ENCODE measurements at regions not wholly inside any gene's neighbourhood (a gene's known extent, or its start where the extent isn't known, plus 50 kb on each side); places are given as distances from the start of the nearest gene placed in this dataset.

DNA sequence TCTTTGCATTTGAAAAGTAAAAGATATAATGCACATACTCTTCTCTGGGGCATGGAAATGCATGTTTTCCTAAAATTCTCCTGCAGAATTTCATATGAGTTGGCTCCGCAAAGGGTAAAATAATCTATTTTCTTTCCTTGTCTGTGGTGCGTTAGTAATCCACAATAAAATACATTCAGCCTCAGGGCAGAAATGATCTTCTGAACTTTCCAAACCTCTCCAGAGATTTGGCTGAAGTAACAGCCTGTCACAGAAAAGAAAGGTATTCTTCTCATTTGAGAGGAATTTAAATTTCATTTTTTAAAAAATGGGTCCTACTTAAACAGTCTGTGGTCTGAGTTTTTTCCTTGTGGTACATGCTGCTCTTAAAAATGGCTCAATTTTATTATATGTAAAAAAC lies 182.7 kb upstream of the DCBLD2 start:
- intact Hi-C loops (cut with micrococcal nuclease; ENCODE audit: unreplicated experiment), result no loop called here

DNA sequence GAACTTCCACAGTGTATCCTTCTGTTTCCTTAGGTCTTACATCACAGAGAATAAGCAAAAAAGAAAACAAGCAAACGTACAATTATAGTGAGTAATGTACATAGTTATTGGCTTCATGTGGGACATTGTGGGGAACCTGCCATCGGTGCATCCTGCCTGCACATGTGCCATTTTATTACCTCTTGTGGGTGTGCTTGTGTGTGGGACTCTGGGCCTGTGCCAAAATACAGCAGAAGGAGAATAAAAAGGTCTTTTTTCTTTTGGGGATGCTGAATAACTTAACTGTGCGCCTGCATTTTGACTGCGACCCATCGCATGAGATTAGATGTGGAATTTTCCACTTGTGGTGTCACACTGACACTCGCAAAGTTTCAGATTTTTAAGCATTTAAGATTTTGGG lies 169.6 kb upstream of the DCBLD2 start:
- CTCF ChIA-PET, result no interaction called here
- intact Hi-C loops (cut with micrococcal nuclease; ENCODE audit: unreplicated experiment), result no loop called here
- Histone ChIP-seq H3K27me3 (replicated peaks; ENCODE audit: insufficient read depth, low read depth, low read length, poor library complexity) (no peaks in the 10 kb centered on the region), H3K36me3 (ENCODE audit: insufficient read depth, low read length, poor library complexity, severe bottlenecking) (no peaks in the 10 kb centered on the region), H3K4me1 (ENCODE audit: insufficient read depth, low read length, poor library complexity, severe bottlenecking) (no peaks in the 10 kb centered on the region), H3K9me3 (ENCODE audit: low read depth, low read length, poor library complexity, severe bottlenecking) (no peaks in the 10 kb centered on the region), H3K4me3 (ENCODE audit: low read depth, low read length, poor library complexity, severe bottlenecking) (no peak overlapping the region), H3K27ac (ENCODE audit: low read depth, low read length, poor library complexity, severe bottlenecking) (no peak overlapping the region)
- TF ChIP-seq EZH2 (IDR thresholded peaks at IDR 0.05; ENCODE audit: borderline replicate concordance, low read depth, low read length, poor library complexity, severe bottlenecking), result no peak
- TF ChIP-seq, protein P1, sequence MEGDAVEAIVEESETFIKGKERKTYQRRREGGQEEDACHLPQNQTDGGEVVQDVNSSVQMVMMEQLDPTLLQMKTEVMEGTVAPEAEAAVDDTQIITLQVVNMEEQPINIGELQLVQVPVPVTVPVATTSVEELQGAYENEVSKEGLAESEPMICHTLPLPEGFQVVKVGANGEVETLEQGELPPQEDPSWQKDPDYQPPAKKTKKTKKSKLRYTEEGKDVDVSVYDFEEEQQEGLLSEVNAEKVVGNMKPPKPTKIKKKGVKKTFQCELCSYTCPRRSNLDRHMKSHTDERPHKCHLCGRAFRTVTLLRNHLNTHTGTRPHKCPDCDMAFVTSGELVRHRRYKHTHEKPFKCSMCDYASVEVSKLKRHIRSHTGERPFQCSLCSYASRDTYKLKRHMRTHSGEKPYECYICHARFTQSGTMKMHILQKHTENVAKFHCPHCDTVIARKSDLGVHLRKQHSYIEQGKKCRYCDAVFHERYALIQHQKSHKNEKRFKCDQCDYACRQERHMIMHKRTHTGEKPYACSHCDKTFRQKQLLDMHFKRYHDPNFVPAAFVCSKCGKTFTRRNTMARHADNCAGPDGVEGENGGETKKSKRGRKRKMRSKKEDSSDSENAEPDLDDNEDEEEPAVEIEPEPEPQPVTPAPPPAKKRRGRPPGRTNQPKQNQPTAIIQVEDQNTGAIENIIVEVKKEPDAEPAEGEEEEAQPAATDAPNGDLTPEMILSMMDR (conservative IDR thresholded peaks at IDR 0.05; ENCODE audit: low read depth, low read length), result no peak
- no peak for DNase-seq (ENCODE audit: low spot score)
- BruUV-seq (replicated peaks), result no TSS peak
- POLR2A ChIA-PET (ENCODE audit: low non-redundant PET), result no interaction called here

More for the DNA sequence above, 182.7 kb upstream of the DCBLD2 start:
- ChIA-PET POLR2A (ENCODE audit: low non-redundant PET) (no interaction called here), CTCF (no interaction called here)
- no peak for TF ChIP-seq EZH2 (IDR thresholded peaks at IDR 0.05; ENCODE audit: borderline replicate concordance, low read depth, low read length, poor library complexity, severe bottlenecking)
- TF ChIP-seq, protein P1 (conservative IDR thresholded peaks at IDR 0.05; ENCODE audit: low read depth, low read length), result no peak
- Histone ChIP-seq H3K36me3 (ENCODE audit: insufficient read depth, low read length, poor library complexity, severe bottlenecking) (no peaks in the 10 kb centered on the region), H3K4me3 (ENCODE audit: low read depth, low read length, poor library complexity, severe bottlenecking) (no peak overlapping the region), H3K9me3 (ENCODE audit: low read depth, low read length, poor library complexity, severe bottlenecking) (no peaks in the 10 kb centered on the region), H3K27ac (ENCODE audit: low read depth, low read length, poor library complexity, severe bottlenecking) (no peak overlapping the region), H3K4me1 (ENCODE audit: insufficient read depth, low read length, poor library complexity, severe bottlenecking) (no peaks in the 10 kb centered on the region), H3K27me3 (replicated peaks; ENCODE audit: insufficient read depth, low read depth, low read length, poor library complexity) (no peaks in the 10 kb centered on the region)
- no peak for DNase-seq (ENCODE audit: low spot score)
- BruUV-seq (replicated peaks), result no TSS peak

DNA sequence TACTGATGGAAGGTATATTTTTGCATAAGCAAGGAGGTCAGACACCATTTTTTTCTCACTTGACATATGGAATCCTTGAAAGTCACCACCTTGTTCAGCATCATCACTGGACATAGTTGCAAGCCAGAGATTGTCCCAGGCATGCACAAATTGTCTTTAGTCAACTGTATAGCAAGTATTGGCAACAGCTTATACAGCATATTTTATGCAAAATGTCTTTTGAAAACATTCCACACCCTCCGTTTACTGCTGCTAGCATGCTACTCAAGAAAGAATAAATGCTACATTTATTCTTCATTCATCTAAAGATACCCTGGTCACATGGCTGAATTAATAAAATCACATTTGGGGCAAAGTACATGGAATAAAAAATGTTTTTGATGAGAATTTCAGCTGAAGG lies 168.5 kb upstream of the DCBLD2 start:
- Histone ChIP-seq H3K27me3 (replicated peaks; ENCODE audit: insufficient read depth, low read depth, low read length, poor library complexity) (no peaks in the 10 kb centered on the region), H3K4me3 (ENCODE audit: low read depth, low read length, poor library complexity, severe bottlenecking) (no peak overlapping the region), H3K9me3 (ENCODE audit: low read depth, low read length, poor library complexity, severe bottlenecking) (no peaks in the 10 kb centered on the region), H3K4me1 (ENCODE audit: insufficient read depth, low read length, poor library complexity, severe bottlenecking) (no peaks in the 10 kb centered on the region), H3K36me3 (ENCODE audit: insufficient read depth, low read length, poor library complexity, severe bottlenecking) (no peaks in the 10 kb centered on the region), H3K27ac (ENCODE audit: low read depth, low read length, poor library complexity, severe bottlenecking) (no peak overlapping the region)
- no peak for DNase-seq (ENCODE audit: low spot score)
- ChIA-PET CTCF (no interaction called here), POLR2A (ENCODE audit: low non-redundant PET) (no interaction called here)
- TF ChIP-seq EZH2 (IDR thresholded peaks at IDR 0.05; ENCODE audit: borderline replicate concordance, low read depth, low read length, poor library complexity, severe bottlenecking), result no peak
- BruUV-seq (replicated peaks), result no TSS peak
- intact Hi-C loops (cut with micrococcal nuclease; ENCODE audit: unreplicated experiment), result no loop called here

DNA sequence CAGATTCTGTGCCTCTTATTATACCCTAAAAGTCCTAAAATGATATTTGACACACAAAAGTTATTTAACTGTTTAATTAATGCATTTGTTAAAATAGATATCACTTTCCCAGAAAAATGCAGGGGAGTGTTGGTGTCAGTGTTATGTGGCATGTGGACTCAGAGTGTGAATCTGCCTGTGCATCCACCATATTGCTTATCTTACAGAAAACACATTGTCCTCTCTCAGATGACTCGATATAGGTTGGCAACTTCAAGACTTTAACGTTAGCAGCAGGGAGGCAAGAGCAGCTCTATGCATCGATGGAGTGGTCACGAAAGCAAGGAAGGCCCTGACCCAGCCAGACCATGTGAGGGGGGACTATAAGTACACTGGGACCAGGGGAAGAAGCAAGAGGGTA lies 165.4 kb upstream of the DCBLD2 start:
- Histone ChIP-seq H3K4me3 (ENCODE audit: low read depth, low read length, poor library complexity, severe bottlenecking) (no peak overlapping the region), H3K36me3 (ENCODE audit: insufficient read depth, low read length, poor library complexity, severe bottlenecking) (no peaks in the 10 kb centered on the region), H3K9me3 (ENCODE audit: low read depth, low read length, poor library complexity, severe bottlenecking) (no peaks in the 10 kb centered on the region), H3K4me1 (ENCODE audit: insufficient read depth, low read length, poor library complexity, severe bottlenecking) (no peaks in the 10 kb centered on the region), H3K27ac (ENCODE audit: low read depth, low read length, poor library complexity, severe bottlenecking) (no peak overlapping the region), H3K27me3 (replicated peaks; ENCODE audit: insufficient read depth, low read depth, low read length, poor library complexity) (no peaks in the 10 kb centered on the region)
- ChIA-PET POLR2A (ENCODE audit: low non-redundant PET) (no interaction called here), CTCF (no interaction called here)
- TF ChIP-seq, protein P1 (conservative IDR thresholded peaks at IDR 0.05; ENCODE audit: low read depth, low read length), result no peak
- no peak for TF ChIP-seq EZH2 (IDR thresholded peaks at IDR 0.05; ENCODE audit: borderline replicate concordance, low read depth, low read length, poor library complexity, severe bottlenecking)
- intact Hi-C loops (cut with micrococcal nuclease; ENCODE audit: unreplicated experiment), result no loop called here
- BruUV-seq (replicated peaks), result no TSS peak
- DNase-seq (ENCODE audit: low spot score), result no peak
